Lower lobe of right lung (tissue), 2 donors: ENCODE measurements at regions not wholly inside any gene's neighbourhood (a gene's known extent, or its start where the extent isn't known, plus 50 kb on each side); places are given as distances from the start of the nearest gene placed in this dataset.

Experiments used
- ATAC-seq, 2 donors: fragments of 200-7000 bp; cut with Tn5 transposase; one replicate each; pipeline ENCODE4 v1.9.1; 2020 to 2022; ENCODE audit warnings: mild to moderate bottlenecking in 2 of 2, moderate library complexity in 2 of 2
- DNase-seq: peaks from one replicate; pipeline ENCODE4 v3.0.0-alpha.2; 2020
- H3K27ac ChIP-seq: fragments of 200-600 bp; one replicate; pipeline ENCODE4 v1.8.0; 2022
- H3K27me3 ChIP-seq: fragments of 200-600 bp; one replicate; pipeline ENCODE4 v1.8.0; 2022; ENCODE audit warnings: low read depth
- H3K36me3 ChIP-seq: fragments of 200-600 bp; one replicate; pipeline ENCODE4 v1.8.0; 2022; ENCODE audit warnings: mild to moderate bottlenecking
- H3K4me1 ChIP-seq: fragments of 200-600 bp; one replicate; pipeline ENCODE4 v1.8.0; 2022
- H3K4me3 ChIP-seq: fragments of 200-600 bp; one replicate; pipeline ENCODE4 v1.8.0; 2022; ENCODE audit warnings: mild to moderate bottlenecking
- H3K9me3 ChIP-seq: fragments of 200-600 bp; one replicate; pipeline ENCODE4 v1.8.0; 2022
- intact Hi-C: fragments of 100-400 bp; cut with DNase I; formaldehyde crosslinking; loops from one replicate; pipeline ENCODE4 v1.11.0; 2022
- TF ChIP-seq, protein P1 (sequence below): fragments of 200-600 bp; IDR thresholded peaks from one replicate; pipeline ENCODE4 v1.8.0; 2022; ENCODE audit warnings: antibody characterized with exemption, mild to moderate bottlenecking
- donor health status: DM: no; HTN: yes; CAD: no; lungs with severe emphysema.

GRCh38 chr11:92662601-92663360 lies 306.7 kb upstream of the MTNR1B start:
- H3K36me3 ChIP-seq, result no peaks in the 10 kb centered on the region
- no peak overlapping the region for H3K27ac ChIP-seq
- no peaks in the 10 kb centered on the region for H3K4me1 ChIP-seq
- DNase-seq (no peak), ATAC-seq (no peak)
- H3K9me3 ChIP-seq, result no peaks in the 10 kb centered on the region
- TF ChIP-seq, protein P1, sequence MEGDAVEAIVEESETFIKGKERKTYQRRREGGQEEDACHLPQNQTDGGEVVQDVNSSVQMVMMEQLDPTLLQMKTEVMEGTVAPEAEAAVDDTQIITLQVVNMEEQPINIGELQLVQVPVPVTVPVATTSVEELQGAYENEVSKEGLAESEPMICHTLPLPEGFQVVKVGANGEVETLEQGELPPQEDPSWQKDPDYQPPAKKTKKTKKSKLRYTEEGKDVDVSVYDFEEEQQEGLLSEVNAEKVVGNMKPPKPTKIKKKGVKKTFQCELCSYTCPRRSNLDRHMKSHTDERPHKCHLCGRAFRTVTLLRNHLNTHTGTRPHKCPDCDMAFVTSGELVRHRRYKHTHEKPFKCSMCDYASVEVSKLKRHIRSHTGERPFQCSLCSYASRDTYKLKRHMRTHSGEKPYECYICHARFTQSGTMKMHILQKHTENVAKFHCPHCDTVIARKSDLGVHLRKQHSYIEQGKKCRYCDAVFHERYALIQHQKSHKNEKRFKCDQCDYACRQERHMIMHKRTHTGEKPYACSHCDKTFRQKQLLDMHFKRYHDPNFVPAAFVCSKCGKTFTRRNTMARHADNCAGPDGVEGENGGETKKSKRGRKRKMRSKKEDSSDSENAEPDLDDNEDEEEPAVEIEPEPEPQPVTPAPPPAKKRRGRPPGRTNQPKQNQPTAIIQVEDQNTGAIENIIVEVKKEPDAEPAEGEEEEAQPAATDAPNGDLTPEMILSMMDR, result no peak
- intact Hi-C loops, result no loop called here
- no peak overlapping the region for H3K4me3 ChIP-seq
- no peaks in the 10 kb centered on the region for H3K27me3 ChIP-seq

DNA sequence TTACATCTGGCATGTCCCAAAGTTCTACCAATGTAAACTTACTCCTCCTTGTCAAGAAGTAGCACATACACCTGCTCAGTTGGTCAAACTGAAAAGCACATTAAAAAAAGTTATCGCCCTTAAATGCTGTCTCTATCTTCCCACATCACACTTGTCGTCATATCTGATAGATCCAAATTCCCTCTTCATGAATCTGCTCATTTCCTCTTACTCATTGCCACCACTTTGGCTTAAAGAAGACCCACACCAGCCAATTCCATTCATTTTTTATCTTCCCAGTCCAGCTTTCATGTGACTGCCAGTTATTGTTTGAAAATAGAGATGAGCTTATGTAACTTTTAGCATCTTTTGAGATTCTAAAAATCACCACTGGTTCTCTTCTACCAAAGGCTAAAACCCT lies 305.9 kb upstream of the MTNR1B start:
- H3K4me1 ChIP-seq, result no peaks in the 10 kb centered on the region
- H3K36me3 ChIP-seq, result no peaks in the 10 kb centered on the region
- TF ChIP-seq, protein P1, result no peak
- intact Hi-C loops, result no loop called here
- no peak overlapping the region for H3K4me3 ChIP-seq
- DNase-seq (no peak), ATAC-seq (no peak)
- H3K9me3 ChIP-seq, result no peaks in the 10 kb centered on the region
- H3K27ac ChIP-seq, result no peak overlapping the region
- no peaks in the 10 kb centered on the region for H3K27me3 ChIP-seq

DNA sequence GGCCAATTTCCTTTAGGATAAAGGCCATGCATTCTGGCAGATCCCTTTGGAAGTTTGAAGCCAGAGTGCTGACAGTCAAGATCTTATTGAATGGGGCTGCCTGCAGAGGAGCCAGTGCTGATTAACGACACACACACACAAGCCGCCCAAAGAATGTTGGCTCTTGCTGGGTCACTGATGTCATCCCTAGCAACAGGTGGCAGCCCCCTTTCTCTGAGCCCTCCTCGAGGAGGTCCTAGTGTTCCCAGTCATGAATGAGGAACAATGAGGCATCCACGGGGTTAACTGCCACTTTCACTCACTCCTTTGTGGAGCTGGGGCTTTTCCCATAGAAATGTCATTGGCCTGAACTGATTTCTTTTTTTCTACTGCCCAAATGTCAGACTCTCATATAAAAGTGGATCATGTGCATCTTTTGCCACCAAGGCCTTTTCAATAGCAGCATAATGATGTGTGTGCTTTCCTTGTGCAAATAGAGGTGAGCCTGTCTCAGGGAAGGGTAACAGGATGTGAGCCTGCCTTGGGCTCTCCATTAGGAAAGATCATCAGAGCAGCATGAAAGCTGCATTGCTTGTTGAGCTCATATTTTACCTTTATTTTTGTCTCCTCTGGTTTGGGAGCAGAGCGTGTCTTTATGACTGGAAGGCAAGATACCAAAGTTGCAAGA lies 301.8 kb upstream of the MTNR1B start:
- no peak overlapping the region for H3K4me3 ChIP-seq
- TF ChIP-seq, protein P1, result no peak
- H3K27me3 ChIP-seq, result no peaks in the 10 kb centered on the region
- ATAC-seq (no peak), DNase-seq (no peak)
- no peak overlapping the region for H3K27ac ChIP-seq
- H3K9me3 ChIP-seq, result no peaks in the 10 kb centered on the region
- H3K36me3 ChIP-seq, result no peaks in the 10 kb centered on the region
- intact Hi-C loops, result no loop called here
- H3K4me1 ChIP-seq, result no peaks in the 10 kb centered on the region

GRCh38 chr11:92670308-92670890 lies 299.1 kb upstream of the MTNR1B start:
- TF ChIP-seq, protein P1, result no peak
- ATAC-seq (no peak), DNase-seq (no peak)
- H3K4me1 ChIP-seq, result no peaks in the 10 kb centered on the region
- intact Hi-C loops, result no loop called here
- H3K27ac ChIP-seq, result no peak overlapping the region
- H3K27me3 ChIP-seq, result no peaks in the 10 kb centered on the region
- no peak overlapping the region for H3K4me3 ChIP-seq
- H3K36me3 ChIP-seq, result no peaks in the 10 kb centered on the region
- H3K9me3 ChIP-seq, result no peaks in the 10 kb centered on the region

DNA sequence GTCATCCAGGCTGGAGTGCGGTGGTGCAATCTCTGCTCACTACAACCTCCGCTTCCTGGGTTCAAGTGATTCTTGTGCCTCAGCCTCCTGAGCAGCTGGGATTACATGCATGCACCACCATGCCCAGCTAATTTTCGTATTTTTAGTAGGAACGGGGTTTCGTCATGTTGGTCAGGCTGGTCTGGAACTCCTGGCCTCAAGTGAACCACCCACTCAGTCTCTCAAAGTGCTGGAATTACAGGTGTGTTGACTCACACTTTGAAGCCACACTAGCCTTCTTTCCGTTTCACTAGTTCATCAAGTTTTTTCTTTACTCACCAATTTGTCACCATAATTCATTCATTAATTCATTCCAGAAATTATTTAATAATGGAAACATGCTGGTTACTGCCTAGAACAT lies 298.4 kb upstream of the MTNR1B start:
- no peak overlapping the region for H3K27ac ChIP-seq
- no peak for ATAC-seq

More for the DNA sequence above, 298.4 kb upstream of the MTNR1B start:
- H3K9me3 ChIP-seq, result no peaks in the 10 kb centered on the region
- no peak overlapping the region for H3K4me3 ChIP-seq
- H3K36me3 ChIP-seq, result no peaks in the 10 kb centered on the region
- intact Hi-C loops, result no loop called here
- no peaks in the 10 kb centered on the region for H3K4me1 ChIP-seq
- no peak for DNase-seq
- H3K27me3 ChIP-seq, result no peaks in the 10 kb centered on the region
- TF ChIP-seq, protein P1, result no peak
